ENCODE measurements at regions not wholly inside any gene's neighbourhood (a gene's known extent, or its start where the extent isn't known, plus 50 kb on each side); places are given as distances from the start of the nearest gene placed in this dataset.

- Histone ChIP-seq H3K9me3 (ENCODE audit: control insufficient read depth, insufficient read depth, low read length) (no peaks in the 10 kb centered on the region), H2BK5ac (ENCODE audit: low read depth, low read length, poor library complexity, severe bottlenecking) (no peak overlapping the region), H3K79me1 (ENCODE audit: low read depth in 1 of 2, low read length in 2 of 2) (no peaks in the 10 kb centered on the region), H2BK120ac (ENCODE audit: low read depth, low read length) (no peak overlapping the region), H3K4me1 (ENCODE audit: control insufficient read depth, insufficient read depth, low read length) (no peaks in the 10 kb centered on the region), H3K36me3 (ENCODE audit: control insufficient read depth, insufficient read depth, low read length) (no peaks in the 10 kb centered on the region), H3K18ac (ENCODE audit: low read depth, low read length) (no peak overlapping the region), H3K56ac (ENCODE audit: extremely low read depth, insufficient read depth, low read length) (no peak overlapping the region), H3K9ac (ENCODE audit: low read depth, low read length) (no peak overlapping the region), H4K8ac (ENCODE audit: low read depth in 2 of 2, low read length in 2 of 2) (no peak overlapping the region), H3K4ac (ENCODE audit: low read depth, low read length) (no peak overlapping the region), H3K27me3 (ENCODE audit: control insufficient read depth, insufficient read depth, low read length) (peaks cover 1% of the 10 kb centered on the region; the same call in 1 of the 2 replicates), H2AFZ (replicated peaks; ENCODE audit: low read length, poor library complexity) (no peak overlapping the region), H4K91ac (ENCODE audit: insufficient read depth, low read depth, low read length) (no peak overlapping the region), H3K14ac (replicated peaks; ENCODE audit: low read depth, low read length) (no peak overlapping the region), H3K9me1 (ENCODE audit: insufficient read depth, low read length) (no peaks in the 10 kb centered on the region), H3K4me3 (ENCODE audit: insufficient read depth, low read depth, low read length) (no peak overlapping the region), H3K27ac (ENCODE audit: insufficient read depth, low read length) (no peak overlapping the region), H4K5ac (ENCODE audit: low read depth, low read length) (no peak overlapping the region), H2BK20ac (ENCODE audit: low read depth, low read length) (no peak overlapping the region), H3K4me2 (ENCODE audit: low read depth, low read length) (no peak overlapping the region), H2BK15ac (ENCODE audit: low read depth, low read length) (no peak overlapping the region), H3K23ac (ENCODE audit: low read depth, low read length) (no peak overlapping the region), H2AK5ac (ENCODE audit: low read depth, low read length) (no peak overlapping the region), H2AK9ac (replicated peaks; ENCODE audit: low read depth, low read length, poor library complexity) (no peak overlapping the region), H4K20me1 (ENCODE audit: insufficient read depth, low read length) (no peaks in the 10 kb centered on the region)
- intact Hi-C loops (cut with micrococcal nuclease) (loop anchor here (1.0 to 10.0 kb wide), 6 partner anchors 91 to 623 kb away; no protein-coding TSS in a partner anchor), dilution Hi-C loops (cut with HindIII; ENCODE audit: low sequenced_read_pairs, unreplicated experiment) (no loop called here), in situ Hi-C loops (cut with MboI; ENCODE audit: low sequenced_read_pairs) (loop anchor here (10.0 to 25.0 kb wide), 3 partner anchors 107 to 814 kb away; no protein-coding TSS in a partner anchor)
- TF ChIP-seq RAD21 (IDR thresholded peaks at IDR 0.05; ENCODE audit: low read length) (no peak), CEBPB (IDR thresholded peaks at IDR 0.05; ENCODE audit: low read depth, low read length) (no peak)
- ATAC-seq (ENCODE audit: low read depth) (no peak), DNase-seq (no peak)
- no CpG with 5 or more reads among the region's 4 CpGs for WGBS, 2 experiments (ENCODE audit: extremely low coverage in 2 of 2, insufficient read length in 1 of 2)
- CTCF ChIA-PET: no interaction called here
- POLR2A ChIA-PET (ENCODE audit: unreplicated experiment): no interaction called here
- BruUV-seq (replicated peaks): no TSS peak
Measured at GRCh38 chr7:28297801-28298459, 114.4 kb upstream of the CREB5 start.

Data from IMR-90 (cell line).